Naive thymus-derived CD8-positive, alpha-beta T cell (primary cell): ENCODE measurements at regions not wholly inside any gene's neighbourhood (a gene's known extent, or its start where the extent isn't known, plus 50 kb on each side); places are given as distances from the start of the nearest gene placed in this dataset.
A peak's percentile ranks its signal among the peaks of the same experiment; 100 is the strongest.
"Not testable (repeated sequence)": the region's sequence is repeated elsewhere in the genome, so short reads cannot be mapped to it uniquely, and the experiment has no call there.

Experiments used
- ATAC-seq, 2 donors: fragments of 150-1000 bp; cut with Tn5 transposase in 1 of 2; sonication (Bioruptor Pico), chemical (Tn5 transposase) in 1 of 2; 1 replicate in 1 of 2; 2 replicates in 1 of 2; pipeline ENCODE4 v1.10.0; 2021; ENCODE audit warnings: mild to moderate bottlenecking in 2 of 2, moderate library complexity in 2 of 2
- POLR2A ChIA-PET: fragments of 350-600 bp; sonication (Branson Sonifier 250); formaldehyde crosslinking; loops from one replicate; lab custom pipeline; 2021; ENCODE audit warnings: antibody characterized with exemption; lab: Charles Lee
- DNase-seq, 10 donors: peaks; one replicate each; pipeline versions ENCODE4 v3.0.0 to v3.0.0-alpha.2; 2020 to 2022
- H3K27ac Mint-ChIP-seq, 10 donors: one replicate each; pipeline ENCODE4 v1.8.0; 2020 to 2022; ENCODE audit warnings: mild to moderate bottlenecking in 10 of 10, mixed read lengths in 10 of 10, moderate library complexity in 4 of 10, inconsistent platforms in 1 of 10
- H3K27me3 Mint-ChIP-seq, 5 donors: one replicate each; pipeline ENCODE4 v1.8.0; 2021 to 2022; ENCODE audit warnings: mixed read lengths in 5 of 5
- H3K36me3 Mint-ChIP-seq, 3 donors: one replicate each; pipeline ENCODE4 v1.8.0; 2020 to 2022; ENCODE audit warnings: mixed read lengths in 3 of 3, mild to moderate bottlenecking in 2 of 3, inconsistent platforms in 1 of 3
- H3K4me1 Mint-ChIP-seq, 4 donors: one replicate each; pipeline ENCODE4 v1.8.0; 2021 to 2022; ENCODE audit warnings: mixed read lengths in 4 of 4
- H3K4me3 Mint-ChIP-seq, 10 donors: one replicate each; pipeline ENCODE4 v1.8.0; 2020 to 2022; ENCODE audit warnings: mild to moderate bottlenecking in 10 of 10, mixed read lengths in 10 of 10, moderate library complexity in 6 of 10, inconsistent platforms in 1 of 10
- H3K9me3 Mint-ChIP-seq, 9 donors: one replicate each; pipeline ENCODE4 v1.8.0; 2020 to 2022; ENCODE audit warnings: mixed read lengths in 9 of 9, mild to moderate bottlenecking in 3 of 9, inconsistent platforms in 1 of 9, moderate library complexity in 1 of 9

DNA sequence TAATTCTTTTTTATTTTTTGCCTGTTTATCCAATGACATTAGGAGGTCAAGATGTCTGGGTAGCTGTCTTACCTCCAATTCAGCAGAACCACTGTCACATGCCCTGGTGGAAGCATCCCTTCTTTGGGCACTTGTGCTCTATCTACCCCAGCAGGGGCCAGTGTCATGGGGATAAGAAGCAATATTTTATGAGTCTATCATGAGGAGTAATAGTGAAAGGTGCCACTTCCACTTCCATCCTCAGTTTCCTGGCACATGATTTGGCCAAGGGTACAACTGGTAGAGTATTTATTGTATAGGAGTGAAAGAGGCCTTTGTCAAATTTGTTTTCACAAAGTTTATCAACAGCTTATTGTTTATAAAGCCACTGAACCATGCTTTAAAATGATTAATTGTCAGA is 112.5 kb downstream of the CCDC71L start:
- H3K27ac Mint-ChIP-seq, result no peak overlapping the region
- peaks cover 0 to 12% (median 0%) of the 10 kb centered on the region in 4 donors for H3K4me1 Mint-ChIP-seq
- DNase-seq (no peak), ATAC-seq (no peak)
- H3K27me3 Mint-ChIP-seq, result peaks cover 0 to 4% (median 0%) of the 10 kb centered on the region in 5 donors
- no peaks in the 10 kb centered on the region for H3K36me3 Mint-ChIP-seq
- no peak overlapping the region for H3K4me3 Mint-ChIP-seq
- POLR2A ChIA-PET, result no interaction called here
- H3K9me3 Mint-ChIP-seq, result peaks cover 0 to 3% (median 0%) of the 10 kb centered on the region in 9 donors

DNA sequence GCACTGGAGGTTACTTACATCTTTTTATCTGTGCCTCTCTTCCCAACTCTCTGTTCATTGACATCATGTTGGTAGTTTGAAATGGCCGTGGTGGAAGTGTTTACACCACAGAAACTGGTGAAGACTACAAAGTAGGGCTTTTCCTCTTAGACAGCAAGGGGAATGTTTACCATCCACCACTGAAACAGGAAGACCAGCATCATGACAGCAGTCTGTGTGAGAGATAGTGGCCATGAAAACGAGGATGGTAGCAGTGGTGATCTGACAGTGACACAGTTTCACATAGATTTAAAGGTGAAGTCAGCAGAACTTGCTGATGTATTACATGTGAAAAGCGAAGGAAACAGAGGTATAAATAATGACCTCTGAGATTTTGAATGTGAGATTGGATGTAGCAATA is 115.7 kb downstream of the CCDC71L start:
- Mint-ChIP-seq H3K9me3 (no peaks in the 10 kb centered on the region), H3K36me3 (no peaks in the 10 kb centered on the region), H3K27me3 (peaks cover 0 to 6% (median 0%) of the 10 kb centered on the region in 5 donors), H3K4me1 (peaks cover 4 to 6% (median 4%) of the 10 kb centered on the region in 4 donors), H3K4me3 (no peak overlapping the region), H3K27ac (no peak overlapping the region)
- POLR2A ChIA-PET, result no interaction called here
- DNase-seq (no peak), ATAC-seq (no peak)

DNA sequence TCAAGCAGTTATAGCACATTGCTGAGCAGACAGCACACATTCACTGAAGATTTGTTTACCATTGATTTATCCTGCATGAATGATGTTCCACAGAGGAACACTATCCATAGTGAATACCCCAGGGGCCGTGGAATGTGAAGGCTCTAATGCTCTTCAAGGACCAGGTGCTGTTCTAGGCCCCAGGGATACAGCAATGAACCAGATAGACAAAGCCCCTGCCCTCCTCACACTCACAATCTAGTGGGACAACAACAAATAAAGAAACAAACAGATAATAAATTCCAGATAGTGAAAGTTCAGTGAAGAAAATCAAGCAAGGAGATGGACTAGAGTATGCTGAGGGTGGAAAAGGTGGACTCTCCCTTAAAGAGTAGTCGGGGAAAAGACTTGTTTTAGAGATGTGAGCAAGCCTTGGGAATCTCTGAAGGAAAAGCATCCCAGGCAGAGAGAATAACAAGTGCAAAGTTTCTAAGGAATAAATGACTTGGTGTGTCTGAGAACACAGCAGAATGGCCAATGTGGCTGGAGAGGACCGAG is 117.7 kb downstream of the CCDC71L start:
- POLR2A ChIA-PET, result no interaction called here
- Mint-ChIP-seq H3K4me3 (no peak overlapping the region), H3K27ac (peak overlapping the region in 1 of 10 donors; percentile 43), H3K9me3 (no peaks in the 10 kb centered on the region), H3K4me1 (peaks cover 4 to 6% (median 4%) of the 10 kb centered on the region in 4 donors), H3K27me3 (peaks cover 0 to 4% (median 0%) of the 10 kb centered on the region in 5 donors), H3K36me3 (no peaks in the 10 kb centered on the region)
- ATAC-seq (no peak), DNase-seq (no peak)

DNA sequence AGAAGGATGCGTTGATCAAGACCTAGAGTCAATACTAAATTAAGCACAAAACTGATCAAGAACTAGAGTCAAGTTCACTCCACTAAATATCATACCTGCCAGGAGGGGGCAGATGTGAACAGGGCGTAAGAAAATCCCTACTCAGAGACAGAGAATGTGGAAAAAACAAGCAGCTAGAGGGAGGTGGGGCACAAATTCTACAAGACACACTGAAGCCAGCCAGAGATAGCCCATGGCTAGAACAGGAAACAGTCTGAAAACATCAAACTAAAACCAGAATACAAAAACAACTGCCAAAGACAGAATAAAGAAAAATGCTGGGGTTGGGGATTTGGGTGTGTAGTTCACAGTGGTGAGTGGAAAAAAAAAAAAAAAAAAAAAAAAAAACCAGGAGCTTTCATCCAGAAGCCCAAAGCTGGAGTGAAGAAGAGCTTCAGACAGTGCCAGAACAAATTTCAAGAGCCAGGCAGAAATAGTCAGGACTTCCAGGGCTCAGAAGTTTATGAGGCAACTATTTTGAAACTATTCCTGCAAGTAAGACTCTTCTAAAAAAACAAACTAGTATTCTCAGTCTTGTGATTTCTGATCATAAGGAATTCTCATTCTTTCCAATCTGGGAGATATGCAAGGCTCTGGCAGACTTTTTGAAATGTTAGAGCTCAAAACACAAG is 118.3 kb downstream of the CCDC71L start:
- H3K27me3 Mint-ChIP-seq, result peaks cover 0 to 4% (median 0%) of the 10 kb centered on the region in 5 donors
- peak; percentile 36 to 53 for ATAC-seq
- POLR2A ChIA-PET, result no interaction called here
- peak in 7 of 10 donors; percentile 3 to 27 (median 6) for DNase-seq
- peak overlapping the region in 1 of 10 donors; percentile 39 for H3K27ac Mint-ChIP-seq
- H3K4me1 Mint-ChIP-seq, result peaks cover 4 to 6% (median 4%) of the 10 kb centered on the region in 4 donors
- H3K9me3 Mint-ChIP-seq, result no peaks in the 10 kb centered on the region
- no peak overlapping the region for H3K4me3 Mint-ChIP-seq
- no peaks in the 10 kb centered on the region for H3K36me3 Mint-ChIP-seq

DNA sequence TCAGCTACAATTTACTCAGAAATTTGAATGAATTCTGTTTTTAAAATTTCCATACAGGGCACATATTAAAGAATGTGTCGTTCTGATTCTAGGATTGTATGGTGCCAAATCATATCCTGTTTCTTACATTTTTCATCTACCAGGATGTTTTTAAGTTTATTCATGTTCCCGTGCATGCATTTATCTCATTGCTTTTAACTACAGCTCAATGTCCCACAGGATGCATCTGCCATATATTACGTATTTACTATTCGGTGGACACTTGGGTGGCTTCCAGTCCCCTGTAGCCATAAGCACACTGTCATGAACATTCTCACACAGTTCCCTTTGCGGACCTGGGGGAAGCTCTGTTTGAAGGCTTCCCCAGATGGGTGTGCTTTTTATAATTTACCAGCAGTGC is 122.3 kb downstream of the CCDC71L start:
- Mint-ChIP-seq H3K9me3 (peaks cover 0 to 9% (median 0%) of the 10 kb centered on the region in 9 donors), H3K27ac (no peak overlapping the region)
- POLR2A ChIA-PET, result no interaction called here

DNA sequence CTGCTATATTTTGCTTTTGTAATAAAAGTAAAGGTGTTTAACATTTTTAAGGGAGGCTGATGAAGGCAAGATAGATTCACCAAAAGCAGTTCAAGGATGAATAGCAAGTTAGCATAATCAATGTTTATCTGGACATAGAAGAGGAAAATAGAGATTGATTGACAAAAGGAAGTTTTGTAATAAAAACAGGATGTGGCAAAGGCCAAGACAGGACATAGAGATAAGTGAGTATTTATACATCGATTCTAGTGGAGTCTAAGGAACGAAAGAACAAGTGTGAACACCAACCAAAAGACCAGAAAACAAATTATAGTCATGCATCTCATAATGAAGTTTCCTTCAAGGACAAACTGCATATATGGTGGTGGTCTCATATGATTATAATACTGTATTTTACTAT is 123.8 kb downstream of the CCDC71L start:
- no peaks in the 10 kb centered on the region for H3K27me3 Mint-ChIP-seq
- no peak for DNase-seq
- no peak overlapping the region for H3K4me3 Mint-ChIP-seq
- no peak overlapping the region for H3K27ac Mint-ChIP-seq
- no peaks in the 10 kb centered on the region for H3K36me3 Mint-ChIP-seq
- POLR2A ChIA-PET, result no interaction called here
- H3K9me3 Mint-ChIP-seq, result peaks cover 0 to 9% (median 0%) of the 10 kb centered on the region in 9 donors
- no peak for ATAC-seq
- H3K4me1 Mint-ChIP-seq, result peaks cover 0 to 4% (median 2%) of the 10 kb centered on the region in 4 donors

More for the DNA sequence above, 122.3 kb downstream of the CCDC71L start:
- no peaks in the 10 kb centered on the region for H3K36me3 Mint-ChIP-seq
- H3K27me3 Mint-ChIP-seq, result peaks cover 0 to 2% (median 0%) of the 10 kb centered on the region in 5 donors
- ATAC-seq (no peak), DNase-seq (no peak)
- peaks cover 6 to 7% (median 7%) of the 10 kb centered on the region in 4 donors for H3K4me1 Mint-ChIP-seq
- H3K4me3 Mint-ChIP-seq, result no peak overlapping the region

DNA sequence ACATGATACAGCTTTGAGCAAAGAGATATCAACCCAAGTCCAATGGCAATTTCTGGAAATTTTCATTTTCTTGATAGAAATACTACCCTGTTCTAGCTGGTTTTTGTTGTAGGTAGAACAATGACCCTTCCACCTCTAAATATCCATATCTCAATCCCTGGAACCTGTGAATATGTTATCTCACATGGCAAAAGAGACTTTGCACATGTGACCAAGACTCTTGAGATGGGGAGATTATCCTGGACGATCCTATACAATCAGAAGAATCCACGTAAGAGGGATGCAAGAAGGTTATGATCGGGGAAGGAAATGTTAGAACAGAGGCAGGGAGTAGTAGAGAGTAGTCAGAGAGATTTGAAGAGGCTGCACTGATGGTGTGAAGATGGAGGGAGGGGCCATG is 124.9 kb downstream of the CCDC71L start:
- no peaks in the 10 kb centered on the region for H3K36me3 Mint-ChIP-seq
- no peak for ATAC-seq
- no peak overlapping the region for H3K4me3 Mint-ChIP-seq
- H3K27ac Mint-ChIP-seq, result peak overlapping the region in 1 of 10 donors; percentile 43
- H3K4me1 Mint-ChIP-seq, result peaks cover 0 to 4% (median 2%) of the 10 kb centered on the region in 4 donors
- H3K27me3 Mint-ChIP-seq, result no peaks in the 10 kb centered on the region
- POLR2A ChIA-PET, result no interaction called here
- H3K9me3 Mint-ChIP-seq, result peaks cover 0 to 9% (median 0%) of the 10 kb centered on the region in 9 donors
- no peak for DNase-seq

DNA sequence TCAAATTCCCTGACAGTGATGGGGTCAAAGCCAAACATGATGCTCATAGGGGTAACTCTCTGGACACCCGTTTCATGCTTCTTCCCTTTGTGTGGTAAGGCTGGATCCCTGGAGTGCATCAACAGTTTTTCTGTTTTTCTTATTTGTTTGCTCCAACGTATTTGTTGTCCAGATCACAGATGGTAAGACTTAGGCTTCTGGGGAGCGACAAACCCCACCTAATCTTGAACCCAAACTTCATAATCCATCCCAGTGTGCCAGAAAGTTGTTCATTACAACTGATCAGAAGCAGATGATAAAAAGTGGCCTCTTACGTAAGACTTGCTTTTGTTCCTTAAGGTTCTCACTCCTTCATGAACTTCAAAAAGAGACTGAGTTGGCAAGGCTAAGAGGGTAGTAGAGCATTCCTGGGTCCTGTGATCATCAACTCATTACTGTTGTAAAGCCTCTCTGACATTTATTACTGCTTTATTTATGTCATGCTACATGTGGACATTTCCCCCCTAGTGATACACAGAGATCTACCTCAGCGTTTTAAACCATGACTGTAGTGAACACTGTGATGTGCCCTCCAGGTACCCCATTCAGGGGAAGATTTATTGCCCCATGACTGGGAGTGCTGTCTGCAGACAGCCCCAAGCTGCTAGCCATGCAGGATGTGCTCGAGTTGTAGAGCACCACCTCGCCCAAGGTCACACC is 125.6 kb downstream of the CCDC71L start:
- DNase-seq, result no peak
- no peak for ATAC-seq
- peak overlapping the region in 1 of 10 donors; percentile 23 for H3K27ac Mint-ChIP-seq
- no peaks in the 10 kb centered on the region for H3K27me3 Mint-ChIP-seq
- peaks cover 0 to 9% (median 0%) of the 10 kb centered on the region in 9 donors for H3K9me3 Mint-ChIP-seq
- peaks cover 0 to 4% (median 2%) of the 10 kb centered on the region in 4 donors for H3K4me1 Mint-ChIP-seq
- H3K36me3 Mint-ChIP-seq, result no peaks in the 10 kb centered on the region
- POLR2A ChIA-PET, result no interaction called here
- H3K4me3 Mint-ChIP-seq, result no peak overlapping the region

DNA sequence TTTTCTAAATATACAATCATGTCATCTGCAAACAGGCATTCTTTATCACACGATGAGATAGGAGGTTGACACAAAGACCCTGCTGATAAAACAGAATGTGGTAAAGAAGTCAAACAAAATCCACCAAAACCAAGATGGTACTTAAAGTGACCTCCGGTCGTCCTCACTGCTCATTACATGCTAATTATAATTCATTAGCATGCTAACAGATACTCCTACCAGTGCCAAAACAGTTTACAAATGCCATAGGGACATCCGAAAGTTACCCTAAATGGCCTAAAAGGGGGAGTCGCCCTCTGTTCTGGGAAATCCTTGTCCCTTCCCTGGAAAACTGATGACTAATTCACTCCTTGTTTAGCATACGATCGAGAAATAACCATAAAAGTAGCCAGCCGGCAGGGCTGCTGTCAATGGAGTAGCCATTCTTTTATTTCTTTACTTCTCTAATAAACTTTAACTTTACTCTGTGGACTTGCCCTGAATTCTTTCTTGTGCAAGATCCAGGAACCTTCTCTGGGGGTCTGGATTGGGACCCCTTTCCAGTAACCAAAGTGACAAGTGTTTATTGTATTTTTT is 126.6 kb downstream of the CCDC71L start:
- no peaks in the 10 kb centered on the region for H3K36me3 Mint-ChIP-seq
- peaks cover 0 to 4% (median 2%) of the 10 kb centered on the region in 4 donors for H3K4me1 Mint-ChIP-seq
- DNase-seq (no peak), ATAC-seq (no peak)
- H3K4me3 Mint-ChIP-seq, result no peak overlapping the region
- H3K9me3 Mint-ChIP-seq, result peaks cover 0 to 9% (median 0%) of the 10 kb centered on the region in 9 donors
- H3K27me3 Mint-ChIP-seq, result no peaks in the 10 kb centered on the region
- H3K27ac Mint-ChIP-seq, result no peak overlapping the region
- POLR2A ChIA-PET, result no interaction called here

DNA sequence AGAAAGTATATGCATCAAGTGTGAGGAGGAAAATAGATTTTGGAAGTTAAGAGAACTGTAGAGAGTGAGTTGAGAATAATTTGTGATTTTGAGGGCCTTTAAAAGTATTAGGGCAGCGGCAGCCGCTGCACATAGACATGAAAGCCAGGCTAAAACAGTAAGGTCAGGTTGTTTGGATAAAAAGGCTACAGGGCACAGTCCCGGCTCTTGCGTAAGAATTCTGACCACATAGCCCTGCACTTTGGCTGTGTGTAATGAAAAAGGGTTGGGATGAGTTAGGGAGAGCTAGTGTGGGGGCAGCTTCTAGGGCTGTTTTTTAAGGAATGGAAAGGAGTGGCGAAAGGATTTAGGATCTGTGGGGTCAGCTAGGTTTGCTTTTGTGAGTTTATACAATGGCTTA is 130.8 kb downstream of the CCDC71L start:
- H3K27ac Mint-ChIP-seq, H3K36me3 Mint-ChIP-seq, H3K4me1 Mint-ChIP-seq, ATAC-seq, H3K4me3 Mint-ChIP-seq, H3K27me3 Mint-ChIP-seq, DNase-seq, H3K9me3 Mint-ChIP-seq, POLR2A ChIA-PET: not testable (repeated sequence)

DNA sequence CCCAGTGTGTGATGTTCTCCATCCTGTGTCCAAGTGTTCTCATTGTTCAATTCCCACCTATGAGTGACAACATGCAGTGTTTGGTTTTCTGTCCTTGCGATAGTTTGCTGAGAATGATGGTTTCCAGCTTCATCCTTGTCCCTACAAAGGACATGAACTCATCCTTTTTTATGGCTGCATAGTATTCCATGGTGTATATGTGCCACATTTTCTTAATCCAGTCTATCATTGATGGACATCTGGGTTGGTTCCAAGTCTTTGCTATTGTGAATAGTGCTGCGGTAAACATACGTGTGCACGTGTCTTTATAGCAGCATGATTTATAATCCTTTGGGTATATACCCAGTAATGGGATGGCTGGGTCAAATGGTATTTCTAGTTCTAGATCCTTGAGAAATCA is 134.3 kb downstream of the CCDC71L start:
- H3K4me3 Mint-ChIP-seq, H3K9me3 Mint-ChIP-seq, H3K27ac Mint-ChIP-seq, ATAC-seq, H3K4me1 Mint-ChIP-seq, DNase-seq, H3K27me3 Mint-ChIP-seq, H3K36me3 Mint-ChIP-seq, POLR2A ChIA-PET: not testable (repeated sequence)

DNA sequence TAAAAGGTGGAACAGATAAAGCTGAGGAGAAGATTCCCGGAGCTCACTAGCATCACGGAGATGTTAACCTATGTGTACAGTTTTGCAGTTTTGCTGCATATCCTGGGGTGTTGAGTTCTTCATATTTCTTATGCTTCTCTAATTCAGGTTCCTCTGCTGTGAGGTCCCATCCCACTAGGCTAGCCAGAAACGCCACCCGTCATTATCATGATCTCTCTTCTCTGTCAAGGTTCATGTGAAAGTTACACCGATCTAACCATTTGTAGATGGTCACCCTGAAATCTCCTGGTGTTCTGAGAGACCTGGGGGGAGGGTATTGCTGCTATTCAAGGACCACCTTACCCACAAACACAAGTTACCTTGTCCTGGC is 136.3 kb downstream of the CCDC71L start:
- H3K9me3 Mint-ChIP-seq, result no peaks in the 10 kb centered on the region
- H3K36me3 Mint-ChIP-seq, result no peaks in the 10 kb centered on the region
- DNase-seq (no peak), ATAC-seq (no peak)
- H3K27me3 Mint-ChIP-seq, result peaks cover 2 to 12% (median 6%) of the 10 kb centered on the region in 5 donors
- peak overlapping the region in 2 of 10 donors; percentile 19 to 72 for H3K27ac Mint-ChIP-seq
- POLR2A ChIA-PET, result no interaction called here
- peaks cover 0 to 4% (median under 1%) of the 10 kb centered on the region in 4 donors for H3K4me1 Mint-ChIP-seq
- H3K4me3 Mint-ChIP-seq, result no peak overlapping the region

DNA sequence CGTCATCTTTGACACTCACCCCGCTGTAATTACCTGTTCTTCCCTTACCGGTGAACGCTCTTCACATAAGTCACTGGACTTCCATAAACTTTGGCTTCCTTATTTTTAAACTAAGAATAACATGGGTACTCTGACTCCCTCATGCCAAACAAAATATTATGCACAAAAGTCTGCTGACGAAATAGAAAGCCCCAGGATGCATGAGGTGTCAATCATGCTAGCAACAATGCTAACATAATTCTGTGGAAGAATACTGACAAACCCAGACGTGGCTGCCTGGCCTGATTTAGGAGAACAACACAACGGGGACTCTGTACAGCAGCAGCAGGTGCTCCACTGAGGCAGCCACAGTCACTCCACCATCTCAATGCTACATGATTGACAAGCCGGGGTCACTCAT is 137.5 kb downstream of the CCDC71L start:
- Mint-ChIP-seq H3K4me3 (no peak overlapping the region), H3K4me1 (peaks cover 0 to 4% (median under 1%) of the 10 kb centered on the region in 4 donors)

More for the DNA sequence above, 137.5 kb downstream of the CCDC71L start:
- POLR2A ChIA-PET, result no interaction called here
- Mint-ChIP-seq H3K9me3 (no peaks in the 10 kb centered on the region), H3K27me3 (peaks cover 13 to 24% (median 17%) of the 10 kb centered on the region in 5 donors), H3K36me3 (no peaks in the 10 kb centered on the region), H3K27ac (no peak overlapping the region)
- ATAC-seq (no peak), DNase-seq (no peak)
